GM23338 (cell line): ENCODE measurements at regions not wholly inside any gene's neighbourhood (a gene's known extent, or its start where the extent isn't known, plus 50 kb on each side); places are given as distances from the start of the nearest gene placed in this dataset.

Experiments
- ATAC-seq: fragments of 200-7000 bp; cut with Tn5 transposase; 3 replicates; pipeline ENCODE4 v1.9.1; 2020
- DNase-seq: peaks from one replicate; pipeline ENCODE4 v3.0.0-alpha.2; 2015; ENCODE audit warnings: low spot score
- H2AFZ ChIP-seq: fragments of 200-600 bp; sonication (generic); 2 replicates; pipeline ENCODE4 v1.8.0; 2016; ENCODE audit warnings: antibody characterized with exemption, mild to moderate bottlenecking, moderate library complexity
- H3F3A ChIP-seq: fragments of 200-600 bp; sonication (generic); replicated peaks from 2 replicates; pipeline ENCODE4 v1.8.0; 2017; ENCODE audit warnings: antibody characterized with exemption, mixed run types, low read depth
- H3K27ac ChIP-seq: fragments of 200-600 bp; sonication (generic); 2 replicates; pipeline ENCODE4 v1.6.1; 2016; ENCODE audit warnings: low read depth
- H3K27me3 ChIP-seq: fragments of 200-600 bp; sonication (generic); 2 replicates; pipeline ENCODE4 v1.8.0; 2016; ENCODE audit warnings: mild to moderate bottlenecking, mixed run types, moderate library complexity; ENCODE audit not compliant: insufficient read depth
- H3K36me3 ChIP-seq: fragments of 200-600 bp; sonication (generic); 2 replicates; pipeline ENCODE4 v1.8.0; 2016; ENCODE audit warnings: mild to moderate bottlenecking; ENCODE audit not compliant: insufficient read depth
- H3K4me1 ChIP-seq: fragments of 200-600 bp; sonication (generic); 2 replicates; pipeline ENCODE4 v1.8.0; 2016; ENCODE audit warnings: mild to moderate bottlenecking, moderate library complexity; ENCODE audit not compliant: insufficient read depth
- H3K4me2 ChIP-seq: fragments of 200-600 bp; sonication (generic); 2 replicates; pipeline ENCODE4 v1.7.1; 2017; ENCODE audit warnings: mixed run types
- H3K4me3 ChIP-seq: fragments of 200-600 bp; sonication (generic); 2 replicates; pipeline ENCODE4 v1.6.1; 2016; ENCODE audit warnings: mixed run types
- H3K79me2 ChIP-seq: fragments of 200-600 bp; sonication (generic); replicated peaks from 2 replicates; pipeline ENCODE4 v1.8.0; 2017; ENCODE audit warnings: mild to moderate bottlenecking; ENCODE audit not compliant: insufficient read depth
- H3K9me2 ChIP-seq: fragments of 200-600 bp; sonication (generic); 2 replicates; pipeline ENCODE4 v1.8.0; 2017; ENCODE audit not compliant: insufficient read depth
- H4K20me1 ChIP-seq: fragments of 200-600 bp; sonication (generic); replicated peaks from 2 replicates; pipeline ENCODE4 v1.8.0; 2017; ENCODE audit warnings: mild to moderate bottlenecking; ENCODE audit not compliant: insufficient read depth
- H3K27ac Mint-ChIP-seq: 2 replicates; pipeline ENCODE4 v1.8.0; 2020; ENCODE audit warnings: inconsistent platforms, mild to moderate bottlenecking, moderate library complexity, mixed read lengths
- H3K27me3 Mint-ChIP-seq: 3 replicates; pipeline ENCODE4 v1.8.0; 2022; ENCODE audit warnings: low read depth, mild to moderate bottlenecking, moderate library complexity, mixed read lengths, inconsistent platforms; ENCODE audit not compliant: insufficient read depth, poor library complexity
- H3K36me3 Mint-ChIP-seq: 3 replicates; pipeline ENCODE4 v1.8.0; 2021; ENCODE audit warnings: low read depth, mild to moderate bottlenecking, inconsistent platforms, moderate library complexity, mixed read lengths
- H3K4me1 Mint-ChIP-seq: 3 replicates; pipeline ENCODE4 v1.8.0; 2020; ENCODE audit warnings: mild to moderate bottlenecking, inconsistent platforms, mixed read lengths
- H3K4me3 Mint-ChIP-seq: 3 replicates; pipeline ENCODE4 v1.8.0; 2021; ENCODE audit warnings: moderate library complexity, mild to moderate bottlenecking, inconsistent platforms, mixed read lengths
- H3K9me3 Mint-ChIP-seq: 3 replicates; pipeline ENCODE4 v1.8.0; 2020; ENCODE audit warnings: moderate library complexity, mild to moderate bottlenecking, inconsistent platforms, mixed read lengths
- CREB1 ChIP-seq: fragments of 250-450 bp; sonication (Bioruptor Pico); IDR thresholded peaks from 2 replicates; pipeline ENCODE4 v1.5.0; 2020; ENCODE audit warnings: low read depth, mild to moderate bottlenecking, moderate library complexity
- EZH2 ChIP-seq: fragments of 200-600 bp; sonication (generic); IDR thresholded peaks from one replicate; pipeline ENCODE4 v1.8.0; 2017; ENCODE audit warnings: antibody characterized with exemption, mild to moderate bottlenecking, low read depth; ENCODE audit not compliant: unreplicated experiment
- EZH2phosphoT487 ChIP-seq: fragments of 200-600 bp; sonication (generic); IDR thresholded peaks from one replicate; pipeline ENCODE4 v1.8.1; 2018; ENCODE audit warnings: antibody characterized with exemption; ENCODE audit not compliant: unreplicated experiment
- JUNB ChIP-seq: IDR thresholded peaks from one replicate; pipeline ENCODE4 v1.6.1; 2016; ENCODE audit warnings: antibody characterized with exemption; ENCODE audit not compliant: unreplicated experiment
- NANOG ChIP-seq: IDR thresholded peaks from 2 replicates; pipeline ENCODE4 v1.6.1; 2016; ENCODE audit warnings: antibody characterized with exemption, borderline replicate concordance
- POLR2AphosphoS5 ChIP-seq: IDR thresholded peaks from 2 replicates; pipeline ENCODE4 v1.6.1; 2016; ENCODE audit warnings: antibody characterized with exemption, low read depth
- STAT1 ChIP-seq: IDR thresholded peaks from one replicate; pipeline ENCODE4 v1.6.1; 2016; ENCODE audit warnings: antibody characterized with exemption; ENCODE audit not compliant: unreplicated experiment
- ZNF114 ChIP-seq: fragments of 250-450 bp; sonication (Bioruptor Pico); IDR thresholded peaks from 2 replicates; pipeline ENCODE4 v1.5.0; 2020; ENCODE audit warnings: mild to moderate bottlenecking, moderate library complexity
- TF ChIP-seq, protein P1 (sequence below): IDR thresholded peaks from 2 replicates; pipeline ENCODE4 v1.6.1; 2016; ENCODE audit warnings: antibody characterized with exemption
- TF ChIP-seq, protein P2 (sequence below): fragments of 250-450 bp; sonication (Bioruptor Pico); IDR thresholded peaks from 2 replicates; pipeline ENCODE4 v1.5.0; 2020; ENCODE audit warnings: mild to moderate bottlenecking, moderate library complexity
- TF ChIP-seq, protein P3 (sequence below): IDR thresholded peaks from one replicate; pipeline ENCODE4 v1.6.1; 2018; ENCODE audit warnings: antibody characterized with exemption; ENCODE audit not compliant: unreplicated experiment

DNA sequence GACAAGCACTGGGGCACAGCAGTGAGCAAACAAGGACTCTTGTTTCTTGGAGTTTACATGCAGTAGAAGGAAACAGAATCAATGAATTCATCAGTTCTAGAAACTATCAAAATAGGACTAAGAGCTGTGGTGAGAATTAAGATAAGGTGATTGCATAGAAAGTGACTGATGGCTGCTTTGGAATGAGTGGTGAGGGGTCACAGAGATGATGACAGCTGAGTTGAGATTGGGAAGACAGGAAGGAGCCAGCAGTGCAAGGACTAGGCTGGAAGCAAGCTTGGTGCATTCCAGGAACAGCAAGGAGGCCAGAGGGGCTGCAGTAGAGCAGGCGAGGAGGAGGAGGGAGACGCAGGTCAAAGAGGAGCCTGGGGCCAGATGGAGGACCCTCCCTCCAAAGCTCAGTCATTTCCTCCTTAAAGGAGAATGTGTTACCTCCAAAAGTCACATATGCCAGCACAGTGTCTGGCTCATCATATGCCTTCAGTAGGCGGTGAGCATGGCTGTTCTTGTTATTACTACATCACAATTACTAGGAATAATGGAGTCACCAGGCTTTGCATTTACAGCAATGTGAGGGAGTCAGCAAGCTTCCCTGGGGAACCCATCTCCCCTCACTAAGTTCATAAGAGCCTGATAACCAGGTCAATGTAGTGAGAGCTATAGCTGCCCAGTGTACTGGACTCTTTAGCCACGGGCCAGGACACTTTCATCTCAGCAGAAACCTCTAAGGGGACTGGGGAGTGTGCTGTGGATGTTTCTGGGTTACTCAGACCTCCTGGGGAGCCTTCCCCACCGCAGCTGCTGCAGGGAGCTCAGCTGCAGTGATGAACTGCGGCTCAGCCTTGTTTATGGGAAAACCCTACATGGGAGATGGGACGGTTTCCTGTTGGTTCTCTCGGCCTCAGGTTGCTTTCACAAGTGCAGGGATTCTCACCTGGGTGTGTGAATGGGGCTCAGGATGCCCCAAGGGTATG is 157.2 kb downstream of the SEC14L1 start (continued):
- TF ChIP-seq, protein P1, sequence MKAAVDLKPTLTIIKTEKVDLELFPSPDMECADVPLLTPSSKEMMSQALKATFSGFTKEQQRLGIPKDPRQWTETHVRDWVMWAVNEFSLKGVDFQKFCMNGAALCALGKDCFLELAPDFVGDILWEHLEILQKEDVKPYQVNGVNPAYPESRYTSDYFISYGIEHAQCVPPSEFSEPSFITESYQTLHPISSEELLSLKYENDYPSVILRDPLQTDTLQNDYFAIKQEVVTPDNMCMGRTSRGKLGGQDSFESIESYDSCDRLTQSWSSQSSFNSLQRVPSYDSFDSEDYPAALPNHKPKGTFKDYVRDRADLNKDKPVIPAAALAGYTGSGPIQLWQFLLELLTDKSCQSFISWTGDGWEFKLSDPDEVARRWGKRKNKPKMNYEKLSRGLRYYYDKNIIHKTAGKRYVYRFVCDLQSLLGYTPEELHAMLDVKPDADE: no peak
- TF ChIP-seq JUNB: no peak
- no peak for TF ChIP-seq EZH2phosphoT487
- TF ChIP-seq, protein P2, sequence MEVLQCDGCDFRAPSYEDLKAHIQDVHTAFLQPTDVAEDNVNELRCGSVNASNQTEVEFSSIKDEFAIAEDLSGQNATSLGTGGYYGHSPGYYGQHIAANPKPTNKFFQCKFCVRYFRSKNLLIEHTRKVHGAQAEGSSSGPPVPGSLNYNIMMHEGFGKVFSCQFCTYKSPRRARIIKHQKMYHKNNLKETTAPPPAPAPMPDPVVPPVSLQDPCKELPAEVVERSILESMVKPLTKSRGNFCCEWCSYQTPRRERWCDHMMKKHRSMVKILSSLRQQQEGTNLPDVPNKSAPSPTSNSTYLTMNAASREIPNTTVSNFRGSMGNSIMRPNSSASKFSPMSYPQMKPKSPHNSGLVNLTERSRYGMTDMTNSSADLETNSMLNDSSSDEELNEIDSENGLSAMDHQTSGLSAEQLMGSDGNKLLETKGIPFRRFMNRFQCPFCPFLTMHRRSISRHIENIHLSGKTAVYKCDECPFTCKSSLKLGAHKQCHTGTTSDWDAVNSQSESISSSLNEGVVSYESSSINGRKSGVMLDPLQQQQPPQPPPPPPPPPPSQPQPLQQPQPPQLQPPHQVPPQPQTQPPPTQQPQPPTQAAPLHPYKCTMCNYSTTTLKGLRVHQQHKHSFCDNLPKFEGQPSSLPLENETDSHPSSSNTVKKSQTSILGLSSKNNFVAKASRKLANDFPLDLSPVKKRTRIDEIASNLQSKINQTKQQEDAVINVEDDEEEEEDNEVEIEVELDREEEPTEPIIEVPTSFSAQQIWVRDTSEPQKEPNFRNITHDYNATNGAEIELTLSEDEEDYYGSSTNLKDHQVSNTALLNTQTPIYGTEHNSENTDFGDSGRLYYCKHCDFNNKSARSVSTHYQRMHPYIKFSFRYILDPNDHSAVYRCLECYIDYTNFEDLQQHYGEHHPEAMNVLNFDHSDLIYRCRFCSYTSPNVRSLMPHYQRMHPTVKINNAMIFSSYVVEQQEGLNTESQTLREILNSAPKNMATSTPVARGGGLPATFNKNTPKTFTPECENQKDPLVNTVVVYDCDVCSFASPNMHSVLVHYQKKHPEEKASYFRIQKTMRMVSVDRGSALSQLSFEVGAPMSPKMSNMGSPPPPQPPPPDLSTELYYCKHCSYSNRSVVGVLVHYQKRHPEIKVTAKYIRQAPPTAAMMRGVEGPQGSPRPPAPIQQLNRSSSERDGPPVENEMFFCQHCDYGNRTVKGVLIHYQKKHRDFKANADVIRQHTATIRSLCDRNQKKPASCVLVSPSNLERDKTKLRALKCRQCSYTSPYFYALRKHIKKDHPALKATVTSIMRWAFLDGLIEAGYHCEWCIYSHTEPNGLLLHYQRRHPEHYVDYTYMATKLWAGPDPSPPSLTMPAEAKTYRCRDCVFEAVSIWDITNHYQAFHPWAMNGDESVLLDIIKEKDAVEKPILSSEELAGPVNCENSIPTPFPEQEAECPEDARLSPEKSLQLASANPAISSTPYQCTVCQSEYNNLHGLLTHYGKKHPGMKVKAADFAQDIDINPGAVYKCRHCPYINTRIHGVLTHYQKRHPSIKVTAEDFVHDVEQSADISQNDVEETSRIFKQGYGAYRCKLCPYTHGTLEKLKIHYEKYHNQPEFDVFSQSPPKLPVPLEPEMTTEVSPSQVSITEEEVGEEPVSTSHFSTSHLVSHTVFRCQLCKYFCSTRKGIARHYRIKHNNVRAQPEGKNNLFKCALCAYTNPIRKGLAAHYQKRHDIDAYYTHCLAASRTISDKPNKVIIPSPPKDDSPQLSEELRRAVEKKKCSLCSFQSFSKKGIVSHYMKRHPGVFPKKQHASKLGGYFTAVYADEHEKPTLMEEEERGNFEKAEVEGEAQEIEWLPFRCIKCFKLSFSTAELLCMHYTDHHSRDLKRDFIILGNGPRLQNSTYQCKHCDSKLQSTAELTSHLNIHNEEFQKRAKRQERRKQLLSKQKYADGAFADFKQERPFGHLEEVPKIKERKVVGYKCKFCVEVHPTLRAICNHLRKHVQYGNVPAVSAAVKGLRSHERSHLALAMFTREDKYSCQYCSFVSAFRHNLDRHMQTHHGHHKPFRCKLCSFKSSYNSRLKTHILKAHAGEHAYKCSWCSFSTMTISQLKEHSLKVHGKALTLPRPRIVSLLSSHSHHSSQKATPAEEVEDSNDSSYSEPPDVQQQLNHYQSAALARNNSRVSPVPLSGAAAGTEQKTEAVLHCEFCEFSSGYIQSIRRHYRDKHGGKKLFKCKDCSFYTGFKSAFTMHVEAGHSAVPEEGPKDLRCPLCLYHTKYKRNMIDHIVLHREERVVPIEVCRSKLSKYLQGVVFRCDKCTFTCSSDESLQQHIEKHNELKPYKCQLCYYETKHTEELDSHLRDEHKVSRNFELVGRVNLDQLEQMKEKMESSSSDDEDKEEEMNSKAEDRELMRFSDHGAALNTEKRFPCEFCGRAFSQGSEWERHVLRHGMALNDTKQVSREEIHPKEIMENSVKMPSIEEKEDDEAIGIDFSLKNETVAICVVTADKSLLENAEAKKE: no peak
- no peak for TF ChIP-seq STAT1
- no peak for TF ChIP-seq ZNF114 (CRISPR knock-in tag)
- no peak for TF ChIP-seq NANOG

DNA sequence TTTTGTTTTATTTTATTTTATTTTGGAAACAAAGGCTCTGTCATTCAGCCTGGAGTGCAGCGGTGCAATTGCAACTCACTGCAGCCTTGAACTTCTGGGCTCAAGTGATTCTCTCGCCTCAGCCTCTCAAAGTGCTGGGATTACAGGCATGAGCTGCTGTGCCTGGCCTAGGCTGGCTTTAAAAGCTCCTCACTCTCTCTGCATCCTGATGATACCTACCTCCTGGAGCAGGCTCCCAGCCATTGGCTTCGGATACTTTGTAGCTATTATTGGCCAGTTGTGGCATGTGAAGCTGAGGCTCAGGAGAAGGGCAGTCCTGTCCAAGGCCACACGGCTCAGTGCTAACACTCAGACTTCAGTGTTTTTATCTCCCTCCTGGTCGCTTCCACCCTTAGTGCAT is 158.0 kb downstream of the SEC14L1 start:
- Histone ChIP-seq H3K4me1 (no peaks in the 10 kb centered on the region), H3F3A (no peaks in the 10 kb centered on the region), H4K20me1 (peaks cover 10% of the 10 kb centered on the region), H3K79me2 (0 out of 2 replicates have a peak, but pooled peaks cover 3% of the 10 kb centered on the region), H3K4me2 (no peak overlapping the region), H3K9me2 (no peaks in the 10 kb centered on the region), H3K27ac (no peak overlapping the region), H3K36me3 (no peaks in the 10 kb centered on the region), H3K4me3 (no peak overlapping the region), H3K27me3 (no peaks in the 10 kb centered on the region), H2AFZ (no peak overlapping the region)
- Mint-ChIP-seq H3K9me3 (no peaks in the 10 kb centered on the region; the same call in 2 of the 3 replicates), H3K4me1 (peaks cover 9% of the 10 kb centered on the region), H3K27ac (no peak overlapping the region), H3K36me3 (peaks cover 18% of the 10 kb centered on the region; the same call in 2 of the 3 replicates), H3K27me3 (peaks cover 6% of the 10 kb centered on the region), H3K4me3 (no peak overlapping the region)
- DNase-seq: no peak
- no peak for ATAC-seq
- TF ChIP-seq POLR2AphosphoS5: no peak
- no peak for TF ChIP-seq EZH2phosphoT487
- no peak for TF ChIP-seq CREB1 (CRISPR knock-in tag)
- TF ChIP-seq, protein P1: no peak
- no peak for TF ChIP-seq EZH2
- no peak for TF ChIP-seq NANOG
- TF ChIP-seq, protein P3, sequence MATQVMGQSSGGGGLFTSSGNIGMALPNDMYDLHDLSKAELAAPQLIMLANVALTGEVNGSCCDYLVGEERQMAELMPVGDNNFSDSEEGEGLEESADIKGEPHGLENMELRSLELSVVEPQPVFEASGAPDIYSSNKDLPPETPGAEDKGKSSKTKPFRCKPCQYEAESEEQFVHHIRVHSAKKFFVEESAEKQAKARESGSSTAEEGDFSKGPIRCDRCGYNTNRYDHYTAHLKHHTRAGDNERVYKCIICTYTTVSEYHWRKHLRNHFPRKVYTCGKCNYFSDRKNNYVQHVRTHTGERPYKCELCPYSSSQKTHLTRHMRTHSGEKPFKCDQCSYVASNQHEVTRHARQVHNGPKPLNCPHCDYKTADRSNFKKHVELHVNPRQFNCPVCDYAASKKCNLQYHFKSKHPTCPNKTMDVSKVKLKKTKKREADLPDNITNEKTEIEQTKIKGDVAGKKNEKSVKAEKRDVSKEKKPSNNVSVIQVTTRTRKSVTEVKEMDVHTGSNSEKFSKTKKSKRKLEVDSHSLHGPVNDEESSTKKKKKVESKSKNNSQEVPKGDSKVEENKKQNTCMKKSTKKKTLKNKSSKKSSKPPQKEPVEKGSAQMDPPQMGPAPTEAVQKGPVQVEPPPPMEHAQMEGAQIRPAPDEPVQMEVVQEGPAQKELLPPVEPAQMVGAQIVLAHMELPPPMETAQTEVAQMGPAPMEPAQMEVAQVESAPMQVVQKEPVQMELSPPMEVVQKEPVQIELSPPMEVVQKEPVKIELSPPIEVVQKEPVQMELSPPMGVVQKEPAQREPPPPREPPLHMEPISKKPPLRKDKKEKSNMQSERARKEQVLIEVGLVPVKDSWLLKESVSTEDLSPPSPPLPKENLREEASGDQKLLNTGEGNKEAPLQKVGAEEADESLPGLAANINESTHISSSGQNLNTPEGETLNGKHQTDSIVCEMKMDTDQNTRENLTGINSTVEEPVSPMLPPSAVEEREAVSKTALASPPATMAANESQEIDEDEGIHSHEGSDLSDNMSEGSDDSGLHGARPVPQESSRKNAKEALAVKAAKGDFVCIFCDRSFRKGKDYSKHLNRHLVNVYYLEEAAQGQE: no peak
